ENCODE measurements at regions not wholly inside any gene's neighbourhood (a gene's known extent, or its start where the extent isn't known, plus 50 kb on each side); places are given as distances from the start of the nearest gene placed in this dataset.

DNA sequence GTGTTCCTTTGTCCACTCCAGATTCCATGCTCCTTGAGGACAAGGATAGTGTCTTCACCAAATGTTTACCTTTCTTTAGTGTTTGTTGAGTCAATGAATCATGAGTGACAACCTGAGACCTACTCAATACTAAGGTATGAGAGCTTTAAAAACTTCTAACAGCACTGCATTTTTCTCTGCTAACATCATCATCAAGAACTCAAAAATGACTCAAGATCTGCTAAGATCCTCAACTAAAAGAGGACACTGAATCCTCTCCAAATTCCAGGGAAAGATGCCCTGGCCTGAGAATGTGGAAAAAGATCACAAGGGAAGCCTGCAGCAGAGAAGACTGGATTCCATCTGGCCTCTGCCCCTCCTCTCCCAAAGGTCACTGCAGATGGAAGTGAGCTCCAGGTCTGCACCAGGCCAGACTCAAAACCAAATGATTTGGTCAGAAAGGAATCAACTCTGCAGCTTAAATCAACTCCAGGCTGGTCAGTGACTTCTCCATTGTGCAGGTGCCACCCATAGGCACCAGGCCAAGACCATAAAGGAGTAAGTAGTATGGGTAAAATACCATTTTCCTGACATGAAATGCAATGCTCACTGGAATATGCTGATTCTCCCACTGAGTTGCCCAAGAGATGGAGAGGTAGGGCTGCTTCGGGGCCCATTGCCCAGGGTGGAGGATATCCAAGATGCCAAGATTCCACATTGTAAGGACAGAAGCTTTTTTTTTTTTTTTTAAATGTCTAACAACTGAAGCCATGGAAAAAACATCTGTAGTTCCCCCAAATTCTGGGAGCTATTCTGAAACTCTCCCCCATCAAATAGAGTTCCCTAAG is 89.5 kb upstream of the DOCK9 start:
- Histone ChIP-seq H3K27me3 (ENCODE audit: control insufficient read depth in 2 of 2, insufficient read depth in 2 of 2, low read length in 2 of 2) (peaks cover 97 to 100% of the 10 kb centered on the region in 2 donors), H3K4me1 (ENCODE audit: control insufficient read depth in 1 of 2, insufficient read depth in 2 of 2, low read length in 2 of 2) (no peaks in the 10 kb centered on the region), H2AFZ (ENCODE audit: insufficient read depth, low read depth, low read length, poor library complexity, severe bottlenecking) (no peak overlapping the region), H4K20me1 (ENCODE audit: insufficient read depth, low read length) (no peaks in the 10 kb centered on the region), H3K27ac (ENCODE audit: low read depth in 1 of 2, low read length in 2 of 2) (no peak overlapping the region), H3K9ac (ENCODE audit: insufficient read depth, low read length, poor library complexity, severe bottlenecking) (no peak overlapping the region), H3K36me3 (replicated peaks in 1 of 2; ENCODE audit: control insufficient read depth in 1 of 2, insufficient read depth in 2 of 2, low read length in 2 of 2) (no peaks in the 10 kb centered on the region), H3K4me3 (replicated peaks in 1 of 3; ENCODE audit: low read depth in 2 of 3, low read length in 3 of 3) (no peak overlapping the region), H3K4me2 (replicated peaks; ENCODE audit: extremely low read depth, low read length, poor library complexity, severe bottlenecking) (no peak overlapping the region), H3K79me2 (ENCODE audit: insufficient read depth, low read length) (no peaks in the 10 kb centered on the region), H3K9me3 (replicated peaks in 1 of 2; ENCODE audit: control insufficient read depth in 1 of 2, insufficient read depth in 1 of 2, low read length in 2 of 2) (peaks cover 0 to 39% of the 10 kb centered on the region in 2 donors)
- TF ChIP-seq, protein P1, sequence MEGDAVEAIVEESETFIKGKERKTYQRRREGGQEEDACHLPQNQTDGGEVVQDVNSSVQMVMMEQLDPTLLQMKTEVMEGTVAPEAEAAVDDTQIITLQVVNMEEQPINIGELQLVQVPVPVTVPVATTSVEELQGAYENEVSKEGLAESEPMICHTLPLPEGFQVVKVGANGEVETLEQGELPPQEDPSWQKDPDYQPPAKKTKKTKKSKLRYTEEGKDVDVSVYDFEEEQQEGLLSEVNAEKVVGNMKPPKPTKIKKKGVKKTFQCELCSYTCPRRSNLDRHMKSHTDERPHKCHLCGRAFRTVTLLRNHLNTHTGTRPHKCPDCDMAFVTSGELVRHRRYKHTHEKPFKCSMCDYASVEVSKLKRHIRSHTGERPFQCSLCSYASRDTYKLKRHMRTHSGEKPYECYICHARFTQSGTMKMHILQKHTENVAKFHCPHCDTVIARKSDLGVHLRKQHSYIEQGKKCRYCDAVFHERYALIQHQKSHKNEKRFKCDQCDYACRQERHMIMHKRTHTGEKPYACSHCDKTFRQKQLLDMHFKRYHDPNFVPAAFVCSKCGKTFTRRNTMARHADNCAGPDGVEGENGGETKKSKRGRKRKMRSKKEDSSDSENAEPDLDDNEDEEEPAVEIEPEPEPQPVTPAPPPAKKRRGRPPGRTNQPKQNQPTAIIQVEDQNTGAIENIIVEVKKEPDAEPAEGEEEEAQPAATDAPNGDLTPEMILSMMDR (IDR thresholded peaks at IDR 0.05), result no peak
- Mint-ChIP-seq H3K4me1 (peaks cover 5% of the 10 kb centered on the region), H3K36me3 (no peaks in the 10 kb centered on the region), H3K4me3 (peak overlapping the region in 1 of 2 donors; percentile 81), H3K27ac (no peak overlapping the region), H3K9me3 (peaks cover 2 to 23% (median 17%) of the 10 kb centered on the region in 7 donors), H3K27me3 (ENCODE audit: low read depth in 3 of 3) (peaks cover 90 to 94% (median 91%) of the 10 kb centered on the region in 3 donors)
- no CpG with 5 or more reads among the region's 1 CpG for WGBS (ENCODE audit: insufficient coverage)
- intact Hi-C loops (cut with micrococcal nuclease), result no loop called here
- no peak for DNase-seq

DNA sequence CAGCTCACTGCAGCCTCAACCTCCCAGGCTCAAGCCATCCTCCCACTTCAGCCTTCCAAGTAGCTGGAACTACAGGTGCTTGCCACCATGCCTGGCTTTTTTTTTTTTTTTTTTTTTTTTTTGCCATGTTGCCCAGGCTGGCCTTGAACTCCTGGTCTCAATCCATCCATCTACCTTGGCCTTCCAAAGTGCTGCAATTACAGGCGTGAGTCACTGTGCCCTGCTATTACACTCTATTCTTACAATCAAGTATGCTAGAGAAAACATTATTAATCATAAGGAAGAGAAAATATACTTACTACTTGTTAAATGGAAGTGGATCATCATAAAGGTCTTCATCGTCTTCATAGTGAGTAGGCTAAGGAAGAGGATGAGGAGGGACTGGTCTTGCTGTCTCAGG is 93.3 kb upstream of the DOCK9 start:
- no peaks in the 10 kb centered on the region for H4K20me1 ChIP-seq (ENCODE audit: insufficient read depth, low read length)
- H3K4me1 Mint-ChIP-seq, result peaks cover under 1% of the 10 kb centered on the region
- H3K27ac Mint-ChIP-seq, result no peak overlapping the region
- peaks cover 22 to 63% of the 10 kb centered on the region in 2 donors for H3K9me3 ChIP-seq (replicated peaks in 1 of 2; ENCODE audit: control insufficient read depth in 1 of 2, insufficient read depth in 1 of 2, low read length in 2 of 2)
- H3K4me3 Mint-ChIP-seq, result peak overlapping the region in 1 of 2 donors; percentile 57
- peaks cover 90 to 93% (median 92%) of the 10 kb centered on the region in 3 donors for H3K27me3 Mint-ChIP-seq (ENCODE audit: low read depth in 3 of 3)
- no peaks in the 10 kb centered on the region for H3K79me2 ChIP-seq (ENCODE audit: insufficient read depth, low read length)
- H2AFZ ChIP-seq (ENCODE audit: insufficient read depth, low read depth, low read length, poor library complexity, severe bottlenecking), result no peak overlapping the region
- H3K9ac ChIP-seq (ENCODE audit: insufficient read depth, low read length, poor library complexity, severe bottlenecking), result no peak overlapping the region
- no CpG with 5 or more reads among the region's 2 CpGs for WGBS (ENCODE audit: insufficient coverage)
- H3K27me3 ChIP-seq (ENCODE audit: control insufficient read depth in 2 of 2, insufficient read depth in 2 of 2, low read length in 2 of 2), result peaks cover 97 to 100% of the 10 kb centered on the region in 2 donors
- intact Hi-C loops (cut with micrococcal nuclease), result no loop called here
- peaks cover 25 to 47% (median 40%) of the 10 kb centered on the region in 7 donors for H3K9me3 Mint-ChIP-seq
- no peaks in the 10 kb centered on the region for H3K36me3 ChIP-seq (replicated peaks in 1 of 2; ENCODE audit: control insufficient read depth in 1 of 2, insufficient read depth in 2 of 2, low read length in 2 of 2)
- no peak for DNase-seq
- H3K4me3 ChIP-seq (replicated peaks in 1 of 3; ENCODE audit: low read depth in 2 of 3, low read length in 3 of 3), result no peak overlapping the region
- H3K36me3 Mint-ChIP-seq, result peaks cover 3 to 4% of the 10 kb centered on the region in 2 donors
- H3K4me2 ChIP-seq (replicated peaks; ENCODE audit: extremely low read depth, low read length, poor library complexity, severe bottlenecking), result no peak overlapping the region
- H3K27ac ChIP-seq (ENCODE audit: low read depth in 1 of 2, low read length in 2 of 2), result no peak overlapping the region
- H3K4me1 ChIP-seq (ENCODE audit: control insufficient read depth in 1 of 2, insufficient read depth in 2 of 2, low read length in 2 of 2), result no peaks in the 10 kb centered on the region
- TF ChIP-seq, protein P1 (IDR thresholded peaks at IDR 0.05), result no peak

All from CD14-positive monocyte (primary cell).